Stimulated activated naive CD4-positive, alpha-beta T cell treated with Interleukin-2 at 50 U/mL for 16 hours (primary cell): ENCODE measurements at regions not wholly inside any gene's neighbourhood (a gene's known extent, or its start where the extent isn't known, plus 50 kb on each side); places are given as distances from the start of the nearest gene placed in this dataset.
"Not testable (repeated sequence)": the region's sequence is repeated elsewhere in the genome, so short reads cannot be mapped to it uniquely, and the experiment has no call there.

ENCODE experiments used
- DNase-seq: peaks from one replicate; lab custom pipeline; 2025; lab: John Stamatoyannopoulos, UW

- DNase-seq = no peak
Observed at GRCh38 chr5:68658810-68659372, 434.9 kb upstream of the SLC30A5 start.

- no peak for DNase-seq
Observed at GRCh38 chr5:68659881-68660280, 433.9 kb upstream of the SLC30A5 start.

GRCh38 chr5:68661237-68661636 lies 432.6 kb upstream of the SLC30A5 start:
- no peak for DNase-seq

- DNase-seq = no peak
Observed at GRCh38 chr5:68662804-68663307, 431.0 kb upstream of the SLC30A5 start.

GRCh38 chr5:68669864-68670575 lies 423.8 kb upstream of the SLC30A5 start:
- no peak for DNase-seq

- no peak for DNase-seq
Observed at GRCh38 chr5:68673106-68673822, 420.6 kb upstream of the SLC30A5 start.

- DNase-seq = no peak
Observed at GRCh38 chr5:68673823-68674180, 420.0 kb upstream of the SLC30A5 start.

- no peak for DNase-seq
Observed at GRCh38 chr5:68679041-68679440, 414.8 kb upstream of the SLC30A5 start.

- DNase-seq = no peak
Observed at GRCh38 chr5:68680366-68680765, 413.4 kb upstream of the SLC30A5 start.

GRCh38 chr5:68681929-68682328 lies 411.9 kb upstream of the SLC30A5 start:
- DNase-seq = no peak

GRCh38 chr5:68682400-68683160 lies 411.2 kb upstream of the SLC30A5 start:
- no peak for DNase-seq

GRCh38 chr5:68683632-68684036 lies 410.2 kb upstream of the SLC30A5 start:
- no peak for DNase-seq

- DNase-seq = no peak
Observed at GRCh38 chr5:68685863-68686262, 408.0 kb upstream of the SLC30A5 start.

- DNase-seq = no peak
Observed at GRCh38 chr5:68688547-68688946, 405.3 kb upstream of the SLC30A5 start.

GRCh38 chr5:68689010-68689409 lies 404.8 kb upstream of the SLC30A5 start:
- no peak for DNase-seq

GRCh38 chr5:68691874-68692273 lies 401.9 kb upstream of the SLC30A5 start:
- not testable (repeated sequence) for DNase-seq

- no peak for DNase-seq
Observed at GRCh38 chr5:68698025-68698940, 395.5 kb upstream of the SLC30A5 start.

- no peak for DNase-seq
Observed at GRCh38 chr5:68699966-68700365, 393.8 kb upstream of the SLC30A5 start.

- no peak for DNase-seq
Observed at GRCh38 chr5:68707575-68707974, 386.2 kb upstream of the SLC30A5 start.

- no peak for DNase-seq
Observed at GRCh38 chr5:68708156-68708841, 385.5 kb upstream of the SLC30A5 start.

GRCh38 chr5:68708842-68709170 lies 385.0 kb upstream of the SLC30A5 start:
- DNase-seq = no peak
